GM19043 (cell line): ENCODE measurements at regions not wholly inside any gene's neighbourhood (a gene's known extent, or its start where the extent isn't known, plus 50 kb on each side); places are given as distances from the start of the nearest gene placed in this dataset.
A peak's percentile ranks its signal among the peaks of the same experiment; 100 is the strongest.
"Not testable (repeated sequence)": the region's sequence is repeated elsewhere in the genome, so short reads cannot be mapped to it uniquely, and the experiment has no call there.

ENCODE experiments used
- ATAC-seq: cut with Tn5 transposase; IDR thresholded peaks from one replicate; pipeline ENCODE4 v1.9.1; 2021; ENCODE audit warnings: low read depth; ENCODE audit not compliant: unreplicated experiment

GRCh38 chr5:21485458-21486000, 1367.6 kb downstream of the CDH12 start:
- not testable (repeated sequence) for ATAC-seq

- not testable (repeated sequence) for ATAC-seq
Observed at GRCh38 chr5:21484498-21484889, 1368.7 kb downstream of the CDH12 start.

- ATAC-seq, result not testable (repeated sequence)
Observed at GRCh38 chr5:21483790-21484497, 1369.2 kb downstream of the CDH12 start.

- not testable (repeated sequence) for ATAC-seq
Observed at GRCh38 chr5:21482983-21483650, 1370.0 kb downstream of the CDH12 start.

DNA sequence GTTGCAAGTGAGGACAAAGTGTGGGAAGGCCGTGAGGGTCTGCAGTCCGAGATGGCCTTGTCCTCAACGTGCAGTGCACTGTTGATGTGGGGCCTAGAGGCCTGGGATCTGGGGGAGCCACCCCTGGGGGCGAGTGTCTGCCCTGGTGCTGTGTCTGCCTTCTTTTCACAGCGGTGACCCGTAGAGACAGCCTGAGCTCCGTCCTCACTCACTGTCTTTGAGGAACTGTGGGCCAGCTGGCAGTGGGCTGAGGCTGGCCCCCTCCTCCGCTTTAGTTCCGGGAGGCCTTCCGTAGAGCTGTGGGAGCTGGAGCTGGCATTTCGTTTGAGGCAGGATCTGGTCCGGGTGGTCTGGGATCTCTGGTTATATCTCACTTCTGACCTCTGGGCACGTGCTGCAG, 1370.6 kb downstream of the CDH12 start:
- ATAC-seq, result not testable (repeated sequence)

DNA sequence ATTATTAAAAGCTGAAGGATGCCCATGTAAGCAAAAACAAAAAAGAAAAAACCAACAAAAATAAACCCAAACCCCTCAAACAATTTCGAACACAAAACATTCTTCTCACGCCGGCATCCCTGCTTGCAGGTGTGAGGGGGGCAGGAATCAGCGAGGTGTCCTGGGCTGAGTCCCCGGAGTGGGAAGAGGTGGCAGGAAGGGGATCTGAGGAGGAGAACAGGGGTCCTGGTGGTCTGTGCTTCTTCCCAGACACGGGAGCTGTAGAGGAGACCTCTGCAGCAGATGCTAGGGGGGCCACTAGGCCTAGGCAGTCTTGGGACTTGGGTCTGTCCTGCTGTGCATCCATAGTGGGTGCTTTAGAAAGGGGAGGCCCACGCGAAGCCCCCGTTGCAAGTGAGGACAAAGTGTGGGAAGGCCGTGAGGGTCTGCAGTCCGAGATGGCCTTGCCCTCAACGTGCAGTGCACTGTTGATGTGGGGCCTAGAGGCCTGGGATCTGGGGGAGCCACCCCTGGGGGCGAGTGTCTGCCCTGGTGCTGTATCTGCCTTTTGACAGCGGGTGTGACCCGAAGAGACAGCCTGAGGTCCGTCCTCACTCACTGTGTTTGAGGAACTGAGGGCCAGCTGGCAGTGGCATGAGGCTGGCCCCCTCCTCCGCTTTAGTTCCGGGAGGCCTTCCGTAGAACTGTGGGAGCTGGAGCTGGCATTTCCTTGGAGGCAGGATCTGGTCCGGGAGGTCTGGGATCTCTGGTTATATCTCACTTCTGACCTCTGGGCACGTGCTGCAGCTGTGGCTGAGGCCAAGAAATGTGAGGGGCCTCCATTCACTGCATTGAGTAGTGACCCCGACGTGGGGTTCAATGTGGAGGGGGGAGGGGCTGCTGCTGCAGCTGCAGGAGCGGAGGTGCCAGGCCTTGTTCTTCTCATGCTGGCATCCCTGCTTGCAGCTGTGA, 1371.5 kb downstream of the CDH12 start:
- not testable (repeated sequence) for ATAC-seq

DNA sequence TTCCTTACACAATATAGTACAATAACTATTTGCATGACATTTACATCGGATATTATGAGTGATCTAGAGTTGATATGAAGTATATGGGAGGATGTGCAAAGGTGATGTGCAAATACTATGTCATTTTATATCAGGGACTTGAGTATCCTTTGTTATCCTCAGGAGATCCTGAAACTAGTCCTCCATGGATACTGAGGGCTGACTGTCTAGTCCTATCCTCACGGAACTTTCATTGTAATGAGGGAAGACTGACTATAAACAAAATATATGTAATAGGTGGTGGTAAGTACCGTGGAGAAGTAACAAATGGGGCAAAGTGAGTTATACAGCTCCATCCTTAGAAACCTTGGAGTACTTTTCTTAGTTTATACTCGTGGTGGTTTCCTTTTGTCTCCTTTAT, 1373.1 kb downstream of the CDH12 start:
- not testable (repeated sequence) for ATAC-seq

DNA sequence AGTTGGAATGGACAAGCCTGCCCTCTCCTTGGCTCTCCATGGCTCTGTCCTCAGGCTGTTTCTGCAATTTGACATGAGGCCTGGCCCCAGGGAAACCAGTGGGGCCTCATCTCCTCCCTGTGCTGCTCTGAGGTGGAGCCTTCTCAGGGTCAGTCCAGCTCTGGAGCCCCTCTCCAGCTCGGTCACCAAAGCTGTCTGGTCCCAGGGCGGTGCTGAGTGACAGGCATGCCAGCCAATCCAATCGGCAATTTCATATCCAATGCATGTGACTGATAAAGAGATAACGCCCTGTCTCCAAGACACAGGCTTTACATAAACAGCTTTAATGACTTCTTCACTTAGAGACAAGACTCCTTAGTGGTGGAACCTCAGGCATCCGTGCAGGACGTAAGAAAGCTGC, 1379.2 kb downstream of the CDH12 start:
- ATAC-seq, result not testable (repeated sequence)

- not testable (repeated sequence) for ATAC-seq
Observed at GRCh38 chr5:21473436-21473835, 1379.7 kb downstream of the CDH12 start.

DNA sequence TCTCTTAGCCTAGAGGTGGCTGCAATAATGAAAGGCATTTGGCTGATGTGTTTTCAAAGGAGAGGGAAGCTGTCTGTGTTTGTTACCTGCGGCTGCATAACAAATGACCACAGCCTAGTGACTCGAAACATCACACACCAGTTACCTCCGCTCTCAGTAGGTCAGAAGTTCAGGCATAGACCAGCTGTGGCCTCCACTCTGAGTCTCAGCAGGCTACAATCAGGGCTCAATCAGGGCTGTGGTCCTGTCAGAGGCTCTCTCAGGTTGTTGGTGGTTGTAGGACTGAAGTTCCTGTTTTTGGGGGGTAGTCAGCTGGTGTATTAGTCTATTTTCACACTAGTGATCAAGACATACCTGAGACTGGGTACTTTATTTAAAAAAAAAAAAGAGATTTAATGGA, 1381.5 kb downstream of the CDH12 start:
- peak; percentile 40 for ATAC-seq

DNA sequence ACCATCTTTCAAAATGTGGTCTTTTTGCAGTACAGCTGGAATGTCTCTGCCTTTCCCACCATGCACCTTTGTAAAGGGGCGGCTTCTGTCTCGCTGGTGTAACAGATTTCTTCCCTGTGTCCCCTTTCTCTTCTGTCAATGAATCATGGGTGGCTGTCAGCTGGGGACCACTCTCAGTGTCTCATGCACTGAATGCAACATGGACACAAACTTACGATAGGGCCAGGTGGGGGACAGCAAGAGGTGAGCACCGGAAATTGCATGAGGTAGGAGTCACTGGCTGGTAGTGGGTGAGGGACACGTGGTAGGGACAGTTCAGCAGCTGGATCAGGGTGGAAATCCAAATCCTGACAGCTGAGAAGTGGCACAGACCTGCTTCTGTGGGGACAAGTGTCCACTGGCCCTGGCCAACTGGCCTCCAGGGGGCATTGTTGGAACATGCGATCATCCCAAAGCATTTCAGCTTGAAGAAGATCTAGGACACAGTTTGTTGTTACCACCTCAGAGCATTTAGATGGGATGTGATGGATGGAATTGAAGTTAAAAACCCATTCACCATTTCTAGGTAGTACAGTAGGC, 1383.5 kb downstream of the CDH12 start:
- ATAC-seq, result not testable (repeated sequence)

DNA sequence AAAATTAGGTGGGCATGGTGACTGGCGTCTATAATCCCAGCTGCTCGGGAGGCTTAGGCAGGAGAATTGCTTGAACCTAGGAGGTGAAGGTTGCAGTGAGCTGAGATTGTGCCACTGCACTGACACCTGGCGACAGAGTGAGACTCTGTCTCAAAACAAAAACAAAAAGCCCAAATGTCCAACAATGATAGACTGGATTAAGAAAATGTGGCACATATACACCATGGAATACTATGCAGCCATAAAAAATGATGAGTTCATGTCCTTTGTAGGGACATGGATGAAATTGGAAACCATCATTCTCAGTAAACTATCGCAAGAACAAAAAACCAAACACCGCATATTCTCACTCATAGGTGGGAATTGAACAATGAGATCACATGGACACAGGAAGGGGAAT, 1385.6 kb downstream of the CDH12 start:
- not testable (repeated sequence) for ATAC-seq

DNA sequence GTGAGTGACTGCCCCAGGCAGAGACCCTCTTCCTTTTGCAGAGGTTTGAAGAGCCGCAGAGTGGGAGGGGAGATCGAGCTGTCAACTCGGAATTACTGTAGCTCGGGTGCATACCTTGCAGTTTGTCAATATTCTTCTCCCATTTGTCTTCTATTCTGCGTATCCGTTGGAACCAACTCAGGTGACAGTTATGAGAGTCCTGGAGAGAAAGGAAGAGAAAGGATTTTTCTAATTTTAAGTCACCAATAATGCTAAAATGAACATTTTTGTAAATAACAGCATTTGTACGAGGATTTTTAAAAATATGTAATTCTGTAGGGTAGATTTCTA, 1393.4 kb downstream of the CDH12 start:
- not testable (repeated sequence) for ATAC-seq

GRCh38 chr5:21452449-21452848, 1400.7 kb downstream of the CDH12 start:
- no peak for ATAC-seq

- ATAC-seq, result no peak
Observed at GRCh38 chr5:21432646-21433045, 1420.5 kb downstream of the CDH12 start.

GRCh38 chr5:21424907-21425306, 1428.2 kb downstream of the CDH12 start:
- no peak for ATAC-seq

DNA sequence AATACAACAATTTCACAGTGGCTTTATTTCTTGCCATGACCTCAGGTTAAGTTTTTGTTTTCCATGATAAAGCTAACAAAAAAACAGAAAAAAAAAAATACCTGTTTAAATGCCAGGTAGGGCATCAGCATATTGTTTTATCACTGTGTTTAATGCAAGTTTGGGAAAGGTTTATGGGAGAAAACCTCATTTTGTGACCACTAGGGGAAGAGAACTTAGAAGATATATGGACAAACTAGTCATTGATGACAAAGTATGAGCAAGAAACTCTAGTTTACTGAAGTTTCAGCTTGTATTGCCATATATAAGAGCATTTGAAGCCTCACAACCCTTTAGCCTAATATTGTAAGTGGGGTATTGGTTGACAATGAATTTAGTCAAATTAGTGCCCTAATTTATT, 1431.4 kb upstream of the CDH18 start:
- ATAC-seq, result no peak

DNA sequence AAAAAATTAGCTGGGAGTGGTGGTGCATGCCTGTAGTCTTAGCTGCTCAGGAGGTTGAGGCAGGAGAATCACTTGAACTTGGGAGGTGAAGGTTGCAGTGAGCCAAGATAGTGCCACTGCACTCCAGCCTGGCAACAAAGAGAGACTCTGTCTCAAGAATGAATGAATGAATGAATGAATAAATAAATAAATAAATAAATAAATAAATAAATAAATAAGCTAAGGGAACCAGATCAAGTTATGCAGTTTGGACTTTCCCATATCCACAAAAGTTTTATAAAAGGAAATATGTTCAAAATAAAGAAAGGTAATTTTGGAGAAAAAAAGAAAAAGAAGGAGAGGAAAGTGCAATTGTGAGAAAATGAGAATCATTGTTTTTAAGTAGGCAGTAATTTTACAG, 1414.1 kb upstream of the CDH18 start:
- not testable (repeated sequence) for ATAC-seq

GRCh38 chr5:21398511-21398910, 1410.5 kb upstream of the CDH18 start:
- no peak for ATAC-seq

- peak; percentile 76 for ATAC-seq
Observed at GRCh38 chr5:21397693-21398092, 1409.7 kb upstream of the CDH18 start.
